Body of pancreas (tissue), 4 donors: ENCODE measurements at regions not wholly inside any gene's neighbourhood (a gene's known extent, or its start where the extent isn't known, plus 50 kb on each side); places are given as distances from the start of the nearest gene placed in this dataset.
"Not testable (repeated sequence)": the region's sequence is repeated elsewhere in the genome, so short reads cannot be mapped to it uniquely, and the experiment has no call there.

Source experiments
- POLR2A ChIP-seq, 3 donors: fragments of 450-650 bp; IDR thresholded peaks; one replicate each; pipeline ENCODE4 v1.6.1; 2016; ENCODE audit warnings: antibody characterized with exemption in 3 of 3, mild to moderate bottlenecking in 2 of 3
- TF ChIP-seq, protein P1 (sequence below), 7 experiments: fragments of 450-650 bp in 4 of 7; fragments of 200-600 bp in 3 of 7; sonication (generic) in 3 of 7; IDR thresholded peaks; one replicate each; pipeline ENCODE4 v1.5.1; 2016 to 2019; ENCODE audit warnings: antibody characterized with exemption in 7 of 7

- TF ChIP-seq, protein P1, sequence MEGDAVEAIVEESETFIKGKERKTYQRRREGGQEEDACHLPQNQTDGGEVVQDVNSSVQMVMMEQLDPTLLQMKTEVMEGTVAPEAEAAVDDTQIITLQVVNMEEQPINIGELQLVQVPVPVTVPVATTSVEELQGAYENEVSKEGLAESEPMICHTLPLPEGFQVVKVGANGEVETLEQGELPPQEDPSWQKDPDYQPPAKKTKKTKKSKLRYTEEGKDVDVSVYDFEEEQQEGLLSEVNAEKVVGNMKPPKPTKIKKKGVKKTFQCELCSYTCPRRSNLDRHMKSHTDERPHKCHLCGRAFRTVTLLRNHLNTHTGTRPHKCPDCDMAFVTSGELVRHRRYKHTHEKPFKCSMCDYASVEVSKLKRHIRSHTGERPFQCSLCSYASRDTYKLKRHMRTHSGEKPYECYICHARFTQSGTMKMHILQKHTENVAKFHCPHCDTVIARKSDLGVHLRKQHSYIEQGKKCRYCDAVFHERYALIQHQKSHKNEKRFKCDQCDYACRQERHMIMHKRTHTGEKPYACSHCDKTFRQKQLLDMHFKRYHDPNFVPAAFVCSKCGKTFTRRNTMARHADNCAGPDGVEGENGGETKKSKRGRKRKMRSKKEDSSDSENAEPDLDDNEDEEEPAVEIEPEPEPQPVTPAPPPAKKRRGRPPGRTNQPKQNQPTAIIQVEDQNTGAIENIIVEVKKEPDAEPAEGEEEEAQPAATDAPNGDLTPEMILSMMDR (IDR thresholded peaks at IDR 0.05): not testable (repeated sequence)
- not testable (repeated sequence) for TF ChIP-seq POLR2A (IDR thresholded peaks at IDR 0.05)
Measured at GRCh38 chr13:48883786-48884185, 91.9 kb upstream of the FNDC3A start.
